SHP77 (cell line): ENCODE measurements at regions not wholly inside any gene's neighbourhood (a gene's known extent, or its start where the extent isn't known, plus 50 kb on each side); places are given as distances from the start of the nearest gene placed in this dataset.
A peak's percentile ranks its signal among the peaks of the same experiment; 100 is the strongest.
"Not testable (repeated sequence)": the region's sequence is repeated elsewhere in the genome, so short reads cannot be mapped to it uniquely, and the experiment has no call there.

Source experiments
- DNase-seq, 2 experiments: peaks; one replicate each; lab custom pipeline; 2025; lab: John Stamatoyannopoulos, UW

DNA sequence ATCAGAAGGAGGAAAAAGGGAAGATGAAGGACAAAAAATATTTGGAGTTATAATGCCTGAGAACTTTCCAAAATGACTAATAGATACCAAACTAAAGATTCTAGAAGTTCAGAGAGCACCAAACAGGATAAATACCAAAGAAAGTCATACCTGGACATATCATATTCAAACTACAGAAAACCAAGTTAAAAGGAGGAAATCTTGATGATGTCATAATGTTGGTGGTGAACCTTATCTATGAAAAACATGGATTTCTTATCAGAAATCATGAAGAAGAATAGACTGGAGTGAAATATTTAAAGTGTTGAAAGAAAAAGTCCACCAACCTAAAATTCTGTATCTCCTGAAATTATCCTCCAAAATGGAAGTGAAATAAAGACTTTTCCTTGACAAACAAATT is 389.2 kb downstream of the JRKL start:
- DNase-seq = no peak

DNA sequence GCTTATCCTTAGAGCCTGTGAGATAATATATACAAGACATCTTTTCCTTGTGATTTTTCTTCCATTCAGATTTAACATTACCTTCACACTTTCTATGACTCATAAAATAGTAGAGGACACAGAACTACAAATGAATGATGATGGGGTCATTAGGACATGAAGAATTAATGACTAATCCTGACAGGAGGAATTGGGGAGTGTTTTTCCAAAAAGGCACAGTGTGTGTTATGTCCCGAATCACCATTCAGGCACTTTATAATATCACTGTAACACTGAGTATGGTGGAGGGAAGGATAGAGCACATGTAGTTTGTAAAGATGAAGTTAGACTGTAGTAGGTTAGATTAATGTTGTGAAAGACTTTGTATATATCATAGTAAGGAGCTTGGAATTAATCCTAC is 391.3 kb downstream of the JRKL start:
- no peak for DNase-seq

DNA sequence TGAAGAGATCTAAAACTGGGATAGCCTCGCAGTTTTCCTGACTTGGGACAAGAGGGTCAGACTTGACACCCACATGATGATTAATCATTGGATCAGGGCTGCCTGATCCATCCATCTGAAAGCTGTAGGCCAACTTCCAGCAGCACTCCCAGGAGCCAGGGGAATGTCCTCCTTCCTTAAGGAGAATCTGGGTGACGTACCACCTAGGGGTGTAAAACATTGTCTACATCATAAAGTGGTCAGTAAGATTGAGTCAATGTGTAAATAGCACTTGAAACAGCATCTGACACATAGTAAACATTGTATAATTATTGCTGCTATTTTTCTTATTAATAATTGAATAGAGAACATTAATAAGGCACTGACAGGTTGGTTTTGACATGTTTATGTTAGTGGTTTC is 392.8 kb downstream of the JRKL start:
- no peak for DNase-seq

DNA sequence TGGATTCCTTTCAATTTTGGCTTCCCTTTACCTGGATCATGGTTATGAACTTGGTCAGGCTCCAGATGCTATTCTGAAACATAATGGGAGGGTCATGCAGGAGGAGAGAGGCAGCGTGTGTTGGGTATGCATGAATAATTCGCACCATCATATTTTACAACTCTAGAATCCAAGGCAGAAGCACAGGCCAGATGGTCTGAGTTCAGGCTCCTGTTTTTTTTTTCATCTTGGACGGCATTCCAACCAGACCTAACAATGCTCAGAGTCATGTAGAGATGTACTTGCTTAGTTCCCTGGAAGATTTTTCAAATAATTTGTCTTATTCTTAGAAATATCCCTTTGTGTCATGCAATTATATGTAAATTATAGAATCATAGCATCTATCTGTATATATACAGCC is 393.5 kb downstream of the JRKL start:
- no peak for DNase-seq

DNA sequence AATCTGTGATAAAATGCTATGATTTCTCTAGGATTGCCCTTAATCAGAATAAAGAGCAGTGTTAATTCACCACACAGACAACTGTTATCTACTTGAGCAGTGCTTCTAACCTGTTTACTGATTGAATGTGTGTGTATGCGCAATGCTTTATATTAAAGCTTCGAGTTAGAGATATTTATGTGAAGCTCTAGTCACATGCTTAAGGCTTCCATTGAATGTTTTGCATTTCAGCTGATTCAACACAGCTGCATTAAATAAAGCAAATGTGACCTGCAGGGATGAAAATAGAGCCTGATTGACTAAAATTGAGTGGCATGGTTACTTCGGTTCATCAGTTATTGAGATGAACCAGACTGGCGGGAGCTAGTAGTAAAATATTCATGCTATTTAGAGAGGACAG is 395.3 kb downstream of the JRKL start:
- no peak for DNase-seq

DNA sequence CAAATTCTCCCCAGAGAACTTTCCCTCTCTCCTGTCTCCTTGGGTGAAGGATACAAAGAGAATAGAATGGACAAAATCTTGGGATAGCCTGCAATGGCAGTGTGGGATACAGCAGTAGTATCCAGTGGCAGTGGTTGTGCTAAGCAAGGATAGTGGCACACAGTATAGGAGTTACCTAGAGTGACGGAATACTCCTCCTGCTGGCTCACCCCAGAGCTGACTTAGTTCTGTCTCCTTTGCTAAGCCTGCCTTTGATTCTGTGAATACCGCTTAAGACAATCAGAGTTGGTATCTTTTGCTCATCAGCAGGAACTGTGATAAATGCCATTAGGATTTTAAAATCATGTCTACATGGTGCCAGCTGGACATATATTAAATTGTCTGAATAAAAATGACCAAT is 404.3 kb downstream of the JRKL start:
- no peak for DNase-seq

DNA sequence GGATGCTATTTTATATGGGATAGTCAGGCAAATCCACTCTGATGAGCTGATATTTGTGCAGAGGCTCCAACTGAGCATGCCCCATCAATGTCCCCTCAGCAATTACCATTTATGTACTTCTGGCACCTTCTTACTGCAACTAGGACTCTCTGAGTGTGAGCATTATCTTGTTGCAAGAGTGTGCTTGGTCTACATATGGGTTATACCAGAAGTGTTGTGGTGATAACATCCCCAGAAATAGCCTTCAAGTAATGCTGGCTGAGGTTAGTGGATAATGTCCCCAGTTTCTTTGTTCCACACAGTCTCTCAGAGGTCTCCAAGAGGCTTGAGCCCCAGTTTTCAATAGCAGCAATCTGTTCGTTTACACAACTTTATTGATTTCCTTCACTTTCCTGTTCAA is 408.6 kb downstream of the JRKL start:
- DNase-seq = no peak

DNA sequence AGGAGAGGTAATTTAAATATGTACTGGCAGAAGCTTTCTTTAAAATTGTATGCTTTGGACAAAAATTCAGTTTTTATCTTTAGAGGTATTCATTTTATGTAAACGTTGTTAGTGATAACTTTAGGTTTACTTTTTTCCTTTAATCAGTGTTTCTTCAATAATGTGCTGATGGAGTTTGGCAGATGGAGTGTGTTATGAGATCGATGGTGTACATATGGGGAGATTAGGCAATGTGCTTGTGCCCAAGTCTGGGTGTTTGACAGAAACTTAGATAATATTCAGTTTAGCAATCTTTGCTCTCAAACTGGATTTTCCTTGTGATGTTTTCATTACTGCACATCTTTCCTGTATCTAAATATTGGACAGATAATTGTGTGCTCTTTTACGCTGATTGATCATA is 425.4 kb downstream of the JRKL start:
- DNase-seq = no peak

DNA sequence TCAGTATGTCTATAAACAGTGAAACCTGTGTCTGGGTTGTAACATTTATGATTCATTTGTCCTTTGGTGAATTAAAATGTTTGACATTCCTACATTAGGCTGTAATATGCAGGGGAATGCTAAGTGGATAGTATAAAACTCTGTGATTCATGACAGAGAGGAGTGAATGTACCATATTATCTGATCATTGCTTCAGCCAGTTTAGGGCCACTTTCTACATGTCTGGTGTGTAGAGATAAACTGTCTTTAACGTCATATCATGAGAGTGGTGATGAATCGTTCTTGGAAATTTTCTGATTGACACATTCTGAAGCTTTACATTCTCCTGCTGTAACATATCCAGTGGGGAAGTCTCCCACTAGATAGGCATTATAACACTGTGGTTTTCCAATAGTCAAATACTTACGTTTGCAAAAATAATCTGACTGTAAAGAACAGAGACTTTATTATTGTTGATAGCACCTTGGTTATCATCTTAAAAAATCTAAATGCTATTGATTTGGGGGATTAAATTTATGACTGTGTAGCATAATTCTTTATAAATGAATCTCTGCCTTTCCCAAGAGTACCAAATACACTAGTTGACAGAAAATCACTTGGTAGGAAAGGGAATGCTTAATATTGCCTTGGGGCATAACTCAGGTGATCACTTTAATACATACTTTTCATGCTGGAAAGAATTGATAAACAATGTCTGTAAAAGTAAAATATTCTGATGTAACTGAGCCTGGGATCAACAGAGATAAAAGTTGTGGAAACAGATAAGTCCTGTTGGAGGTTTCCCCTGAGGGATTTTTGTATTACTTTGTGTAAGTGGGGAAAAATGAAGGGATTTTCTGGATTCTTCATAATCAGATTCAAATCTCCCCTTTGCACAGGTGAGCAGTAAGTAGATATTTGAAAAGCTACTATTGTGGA is 427.9 kb downstream of the JRKL start:
- no peak for DNase-seq

DNA sequence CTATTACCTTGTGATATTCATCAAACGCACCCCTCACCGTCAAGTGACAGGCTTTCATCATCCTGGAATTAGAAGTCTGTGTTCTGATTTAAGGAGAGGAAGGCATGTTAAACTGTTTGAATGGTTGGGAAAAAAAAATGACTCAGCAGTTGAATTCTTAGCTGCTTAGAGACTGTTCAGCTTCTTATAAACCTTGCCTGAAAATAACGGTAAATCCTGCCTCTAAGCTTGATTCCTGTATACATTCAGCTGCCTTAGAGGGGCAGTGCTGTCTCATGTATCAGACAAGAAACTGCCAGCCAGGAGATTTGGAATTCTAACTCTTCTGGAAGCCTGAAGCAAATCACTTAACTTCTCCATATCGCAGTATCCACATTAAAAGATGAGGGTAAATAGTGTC is 437.4 kb downstream of the JRKL start:
- peak; percentile 1 to 2 for DNase-seq

DNA sequence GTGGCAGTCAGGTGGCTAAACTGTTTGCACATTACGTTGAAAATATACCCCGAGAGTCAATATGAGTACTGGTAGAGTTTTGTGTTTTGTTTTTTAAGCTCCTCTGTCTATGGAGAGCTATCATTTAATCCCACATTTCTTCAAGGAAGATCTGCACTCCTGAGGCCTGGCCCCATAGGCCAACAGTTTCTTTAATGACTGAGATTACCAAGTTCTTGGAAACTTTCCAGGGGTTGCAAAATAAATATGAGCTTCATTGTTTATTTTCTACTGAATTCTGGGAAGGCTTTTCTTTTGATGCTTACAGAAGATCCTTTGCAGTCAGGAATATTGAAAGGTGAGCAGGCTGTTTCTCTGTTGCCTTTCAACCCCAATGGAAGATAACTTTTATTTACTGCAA is 452.0 kb downstream of the JRKL start:
- DNase-seq = no peak

DNA sequence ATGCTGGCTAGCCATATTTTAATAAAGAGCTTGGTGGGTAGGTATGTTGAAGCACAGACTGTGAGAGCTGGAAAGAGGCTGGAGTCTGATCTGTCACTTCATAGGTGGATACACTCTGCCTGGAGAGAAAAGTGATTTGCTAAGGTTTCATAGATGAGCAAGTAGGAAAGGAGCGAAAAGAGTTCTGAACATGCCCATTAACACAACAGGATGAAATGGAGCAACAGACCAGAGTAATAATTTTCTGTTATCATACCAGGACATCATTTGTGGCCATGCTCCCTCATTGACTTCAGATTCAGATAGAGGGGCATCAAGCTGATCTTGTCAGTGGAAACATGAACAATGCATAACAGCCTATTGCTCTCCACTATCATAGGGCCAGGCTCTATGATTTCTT is 452.9 kb downstream of the JRKL start:
- DNase-seq = no peak

DNA sequence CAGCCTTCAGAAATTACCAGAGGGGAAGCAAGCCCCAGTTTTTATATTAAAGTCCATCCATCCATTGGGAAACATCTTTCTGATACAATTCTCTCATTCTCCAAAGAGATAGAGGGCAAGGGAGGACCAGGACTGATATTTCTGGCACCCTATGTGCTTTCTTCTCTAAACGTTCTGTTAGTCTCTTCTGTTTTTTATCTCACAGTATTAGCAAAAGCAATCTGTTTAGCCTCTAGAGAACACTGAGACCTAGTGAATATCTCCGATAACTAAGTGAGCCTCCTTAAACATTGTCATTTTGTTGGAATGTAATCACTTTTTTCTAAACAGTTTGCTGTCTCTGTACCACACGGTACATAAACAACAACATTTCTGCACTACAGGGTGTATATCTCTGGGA is 464.6 kb downstream of the JRKL start:
- DNase-seq = no peak

DNA sequence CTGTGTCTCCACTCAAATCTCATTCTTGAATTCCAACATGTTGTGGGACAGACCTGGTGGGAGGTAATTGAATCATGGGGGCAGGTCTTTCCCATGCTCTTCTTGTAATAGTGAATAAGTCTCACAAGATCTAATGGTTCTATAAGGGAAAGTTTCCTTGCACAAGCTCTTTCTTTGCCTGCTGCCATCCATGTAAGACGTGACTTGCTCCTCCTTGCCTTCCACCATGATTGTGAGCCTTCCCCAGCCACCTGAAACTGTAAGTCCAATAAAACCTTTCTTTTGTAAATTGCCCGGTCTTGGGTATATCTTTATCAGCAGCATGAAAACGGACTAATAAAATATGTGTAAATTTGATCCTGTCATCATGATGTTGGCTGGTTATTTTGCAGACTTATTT is 471.9 kb downstream of the JRKL start:
- DNase-seq = not testable (repeated sequence)

DNA sequence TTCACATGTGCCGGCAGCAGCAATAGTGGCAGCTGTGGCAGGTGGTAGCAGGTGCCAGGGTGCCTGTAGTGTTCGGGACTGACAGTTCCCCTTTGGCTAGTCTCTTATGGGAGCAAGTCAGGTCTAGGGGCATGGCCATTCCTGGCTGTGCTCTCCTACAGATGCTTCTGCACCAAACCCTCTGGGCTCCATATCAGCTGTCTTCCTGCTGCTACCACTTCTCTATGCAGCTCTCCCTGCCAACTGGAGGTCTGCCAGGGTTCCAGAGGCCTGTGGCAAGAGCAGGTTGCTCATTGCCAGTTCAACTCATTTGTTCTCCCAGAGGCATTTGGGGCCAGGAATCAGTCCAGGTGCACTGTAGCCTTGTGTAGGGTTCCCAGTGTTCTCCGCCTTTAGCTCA is 473.7 kb downstream of the JRKL start:
- DNase-seq = peak; percentile 1 to 25

DNA sequence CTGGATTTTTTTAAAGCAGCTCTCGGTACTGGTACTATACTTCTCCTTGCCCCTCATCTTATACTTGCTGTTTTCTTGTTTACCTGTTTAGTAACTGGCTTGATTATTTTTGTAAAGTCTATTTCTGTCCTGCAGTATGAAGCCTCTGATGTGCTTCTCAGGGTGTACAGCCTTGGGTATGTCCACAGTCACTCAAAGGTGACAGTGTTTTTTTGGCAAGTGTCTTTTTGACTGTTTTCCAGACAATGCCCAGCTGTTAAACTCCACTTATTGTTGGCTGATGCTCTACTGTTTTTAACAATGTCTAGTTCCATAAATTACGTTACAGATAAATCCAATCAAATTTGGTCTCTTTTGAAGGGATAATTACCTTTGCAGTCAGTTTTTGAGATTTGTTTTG is 475.2 kb downstream of the JRKL start:
- DNase-seq = no peak

DNA sequence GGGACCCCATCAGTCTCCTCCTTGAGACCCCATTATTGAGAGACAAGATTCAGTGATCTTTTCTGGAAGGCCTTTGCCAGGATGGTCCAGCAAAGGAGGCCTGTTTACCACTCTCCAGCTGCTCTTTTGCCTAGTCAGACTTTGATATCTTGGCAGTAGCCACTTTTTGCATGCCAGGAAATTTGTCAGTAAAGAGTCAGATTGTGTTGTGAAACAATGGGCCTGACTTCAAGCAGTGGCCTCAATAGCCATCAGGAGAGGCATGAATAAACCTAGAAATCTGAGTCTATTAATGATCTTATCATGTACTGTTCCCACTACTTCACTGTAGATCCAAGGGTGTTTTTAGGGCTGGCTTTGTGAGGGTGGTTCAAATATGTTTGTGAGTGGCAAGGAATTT is 479.4 kb downstream of the JRKL start:
- DNase-seq = no peak

DNA sequence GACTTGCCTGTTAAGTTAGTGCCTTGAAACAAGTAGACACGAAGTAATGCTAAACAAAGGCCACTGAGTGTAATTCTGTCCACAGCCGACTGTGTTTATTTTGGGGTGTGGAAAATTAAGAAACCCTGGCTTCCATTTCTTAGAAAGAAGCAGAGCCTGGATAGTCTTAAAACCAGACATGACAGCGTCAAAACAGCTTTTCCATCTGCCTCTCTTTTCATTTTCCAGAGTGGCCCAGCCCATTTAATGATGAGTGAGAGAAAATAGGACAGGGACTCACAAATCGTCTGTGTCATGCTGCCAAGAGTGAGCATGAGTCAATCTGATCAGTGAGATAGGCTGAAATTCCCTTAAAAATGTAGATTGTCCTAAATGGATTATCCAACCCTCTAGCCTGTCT is 485.9 kb downstream of the JRKL start:
- DNase-seq = no peak

DNA sequence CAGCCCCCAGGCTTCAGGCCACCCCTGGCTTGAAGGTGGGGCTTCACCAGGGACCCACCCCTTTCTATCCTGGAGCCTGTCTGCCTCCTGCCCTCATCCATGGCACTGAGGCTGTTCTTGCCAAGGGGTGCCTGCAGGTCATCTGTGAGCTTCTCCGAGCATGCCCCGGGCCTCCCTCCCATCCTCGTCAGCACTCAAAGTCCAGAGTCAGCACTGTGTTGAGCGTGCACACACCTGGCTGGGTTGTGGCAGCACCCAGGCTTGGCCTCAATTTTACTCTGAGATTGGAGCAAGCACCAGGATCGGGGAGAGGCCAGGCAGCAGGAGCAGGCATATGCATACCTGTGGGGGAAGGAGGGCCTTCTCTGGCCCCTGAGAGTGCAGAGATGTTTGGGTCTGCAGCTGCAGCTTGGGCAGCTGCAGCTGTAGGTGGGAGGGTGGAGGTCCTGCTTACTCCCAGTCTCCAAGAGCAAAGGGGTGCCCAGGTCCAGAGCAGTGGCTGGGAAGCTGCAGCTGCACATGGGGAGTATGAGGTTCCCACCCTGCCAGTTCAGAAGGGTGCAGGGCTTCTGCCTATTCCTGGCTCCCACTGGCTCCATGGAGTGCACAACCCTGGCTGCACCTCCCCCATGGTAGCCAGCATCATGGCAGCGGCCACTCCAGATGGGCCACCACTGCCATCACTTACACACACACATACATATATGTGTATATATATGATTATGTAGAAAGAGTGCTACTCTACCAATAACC is 488.7 kb downstream of the JRKL start:
- DNase-seq = no peak

DNA sequence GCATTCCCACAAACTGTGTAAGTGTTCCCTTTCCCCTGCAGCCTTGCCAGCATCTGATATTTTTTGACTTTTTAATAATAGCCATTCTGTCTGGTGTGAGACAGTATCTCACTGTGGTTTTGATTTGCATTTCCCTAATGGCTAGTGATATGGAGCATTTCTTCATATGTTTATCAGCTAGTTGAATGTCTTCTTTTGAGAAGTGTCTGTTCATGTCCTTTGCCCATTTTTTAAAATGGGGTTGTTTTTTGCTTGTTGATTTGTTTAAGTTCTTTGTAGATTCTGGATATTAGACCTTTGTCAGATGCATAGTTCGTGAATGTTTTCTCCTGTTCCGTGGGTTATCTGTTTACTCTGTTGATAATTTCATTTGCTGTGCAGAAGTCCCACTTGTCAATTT is 492.8 kb downstream of the JRKL start:
- DNase-seq = not testable (repeated sequence)

DNA sequence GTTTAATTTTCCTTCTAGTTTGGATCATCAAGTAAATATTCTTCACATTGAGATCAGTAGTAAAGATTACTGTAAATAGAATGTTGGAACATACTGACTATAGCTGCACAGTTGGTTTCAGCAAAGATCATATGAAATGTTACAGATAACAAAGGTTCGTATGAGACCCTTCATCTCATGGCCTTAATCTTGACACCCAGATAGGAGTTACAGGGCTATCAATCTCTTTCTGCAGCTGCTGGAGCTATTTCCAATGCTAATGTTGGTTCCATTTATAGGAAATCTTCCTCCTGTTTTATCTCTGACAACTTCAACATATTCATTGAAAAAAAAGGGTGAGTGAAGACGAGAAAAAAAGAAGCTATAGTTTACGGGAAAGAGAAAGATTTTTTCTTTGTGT is 495.6 kb downstream of the JRKL start:
- no peak for DNase-seq

DNA sequence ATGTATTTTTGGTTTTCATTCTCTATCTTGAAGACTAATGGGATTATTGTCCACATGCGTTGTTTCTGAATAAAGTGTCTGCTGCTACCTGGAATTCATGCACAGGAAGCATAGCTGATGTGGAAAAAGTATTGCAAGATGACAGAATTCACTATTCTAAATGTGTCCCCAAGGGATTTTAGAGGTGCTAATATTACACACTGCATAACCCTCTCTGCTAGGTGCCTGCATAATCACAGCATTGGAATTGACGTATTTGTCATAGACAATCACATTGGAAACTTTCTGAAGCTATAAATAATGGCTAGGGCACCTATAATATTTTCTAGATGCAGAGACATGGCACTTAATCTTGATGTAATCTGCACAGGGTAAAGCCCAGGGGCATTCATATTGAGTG is 496.1 kb downstream of the JRKL start:
- no peak for DNase-seq

DNA sequence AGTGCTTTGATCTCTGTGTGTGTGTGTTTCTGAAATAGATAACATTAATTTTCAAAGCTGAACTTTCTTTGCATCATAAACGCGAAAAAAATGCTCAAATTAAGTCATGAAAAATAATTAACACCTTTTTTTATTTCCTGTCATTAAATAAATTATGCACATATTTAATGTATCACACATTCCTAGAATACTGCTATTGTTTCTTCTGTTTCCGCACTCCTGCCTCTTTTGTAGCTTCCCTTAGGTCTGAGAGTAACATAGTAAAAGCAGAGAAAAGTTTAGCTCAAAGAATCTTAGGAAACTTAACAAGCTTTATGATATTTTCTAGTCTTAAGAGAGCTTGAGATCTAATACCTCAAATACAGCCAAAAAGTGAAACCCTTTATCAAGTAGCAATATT is 504.2 kb downstream of the JRKL start:
- no peak for DNase-seq

DNA sequence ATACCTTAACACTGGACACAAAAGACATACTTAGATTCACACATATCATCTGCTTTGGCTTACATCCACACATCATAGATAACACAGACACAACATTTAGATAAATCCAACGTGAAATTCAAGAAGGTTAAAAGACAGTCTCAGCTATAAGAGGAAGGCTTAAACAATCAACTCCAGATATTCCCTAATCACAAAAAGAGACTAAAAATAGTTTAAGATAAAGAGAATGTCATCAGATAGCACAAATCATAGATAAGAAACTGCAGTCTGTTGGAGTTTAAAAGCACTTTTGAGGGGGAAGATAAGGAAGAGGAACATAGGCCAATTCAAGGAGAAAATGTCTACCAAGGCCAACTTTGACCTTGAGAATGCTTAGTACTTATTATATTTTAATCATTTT is 504.8 kb downstream of the JRKL start:
- no peak for DNase-seq
